Stomach (tissue), 4 donors: ENCODE measurements at regions not wholly inside any gene's neighbourhood (a gene's known extent, or its start where the extent isn't known, plus 50 kb on each side); places are given as distances from the start of the nearest gene placed in this dataset.

ENCODE experiments used
- EP300 ChIP-seq: sonication (generic); formaldehyde crosslinking; IDR thresholded peaks from one replicate; pipeline ENCODE4 v1.6.1; 2017; ENCODE audit warnings: antibody characterized with exemption
- POLR2A ChIP-seq, 4 donors: fragments of 450-650 bp; IDR thresholded peaks; one replicate each; pipeline ENCODE4 v1.6.1; 2016; ENCODE audit warnings: antibody characterized with exemption in 4 of 4, control low read depth in 2 of 4, mild to moderate bottlenecking in 1 of 4, moderate library complexity in 1 of 4
- POLR2AphosphoS5 ChIP-seq, 3 donors: sonication (generic); formaldehyde crosslinking; IDR thresholded peaks; one replicate each; pipeline ENCODE4 v1.6.1; 2016; ENCODE audit warnings: antibody characterized with exemption in 3 of 3
- TF ChIP-seq, protein P1 (sequence below), 7 experiments: fragments of 450-650 bp in 4 of 7; fragments of 200-600 bp in 3 of 7; sonication (generic) in 3 of 7; IDR thresholded peaks; one replicate each; pipeline ENCODE4 v1.5.1; 2016 to 2019; ENCODE audit warnings: antibody characterized with exemption in 7 of 7, control low read depth in 2 of 7, mild to moderate bottlenecking in 1 of 7

DNA sequence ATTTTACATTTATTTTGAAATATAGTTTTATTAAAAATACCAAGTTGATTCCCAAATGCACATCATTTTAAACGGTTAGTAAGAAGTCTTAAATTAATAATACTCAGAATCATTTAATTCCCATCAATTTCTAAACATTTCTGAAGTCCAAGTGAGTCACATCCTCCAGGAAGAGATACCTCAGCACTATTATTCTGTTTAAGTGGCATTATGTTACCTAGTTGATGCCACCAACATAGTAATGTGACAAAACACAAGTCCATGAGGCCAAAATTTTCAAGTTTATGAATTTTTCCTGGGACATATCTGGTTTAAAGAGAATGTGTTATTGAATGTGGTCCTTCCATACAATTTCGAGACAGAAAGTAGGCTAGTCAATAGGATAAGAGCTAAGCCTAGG is 1348.3 kb upstream of the CDH9 start:
- TF ChIP-seq, protein P1, sequence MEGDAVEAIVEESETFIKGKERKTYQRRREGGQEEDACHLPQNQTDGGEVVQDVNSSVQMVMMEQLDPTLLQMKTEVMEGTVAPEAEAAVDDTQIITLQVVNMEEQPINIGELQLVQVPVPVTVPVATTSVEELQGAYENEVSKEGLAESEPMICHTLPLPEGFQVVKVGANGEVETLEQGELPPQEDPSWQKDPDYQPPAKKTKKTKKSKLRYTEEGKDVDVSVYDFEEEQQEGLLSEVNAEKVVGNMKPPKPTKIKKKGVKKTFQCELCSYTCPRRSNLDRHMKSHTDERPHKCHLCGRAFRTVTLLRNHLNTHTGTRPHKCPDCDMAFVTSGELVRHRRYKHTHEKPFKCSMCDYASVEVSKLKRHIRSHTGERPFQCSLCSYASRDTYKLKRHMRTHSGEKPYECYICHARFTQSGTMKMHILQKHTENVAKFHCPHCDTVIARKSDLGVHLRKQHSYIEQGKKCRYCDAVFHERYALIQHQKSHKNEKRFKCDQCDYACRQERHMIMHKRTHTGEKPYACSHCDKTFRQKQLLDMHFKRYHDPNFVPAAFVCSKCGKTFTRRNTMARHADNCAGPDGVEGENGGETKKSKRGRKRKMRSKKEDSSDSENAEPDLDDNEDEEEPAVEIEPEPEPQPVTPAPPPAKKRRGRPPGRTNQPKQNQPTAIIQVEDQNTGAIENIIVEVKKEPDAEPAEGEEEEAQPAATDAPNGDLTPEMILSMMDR (IDR thresholded peaks at IDR 0.05) = no peak
- TF ChIP-seq POLR2AphosphoS5 (IDR thresholded peaks at IDR 0.05) (no peak), EP300 (no peak), POLR2A (IDR thresholded peaks at IDR 0.05) (no peak)
